ENCODE measurements at regions not wholly inside any gene's neighbourhood (a gene's known extent, or its start where the extent isn't known, plus 50 kb on each side); places are given as distances from the start of the nearest gene placed in this dataset.
A peak's percentile ranks its signal among the peaks of the same experiment; 100 is the strongest.

DNA sequence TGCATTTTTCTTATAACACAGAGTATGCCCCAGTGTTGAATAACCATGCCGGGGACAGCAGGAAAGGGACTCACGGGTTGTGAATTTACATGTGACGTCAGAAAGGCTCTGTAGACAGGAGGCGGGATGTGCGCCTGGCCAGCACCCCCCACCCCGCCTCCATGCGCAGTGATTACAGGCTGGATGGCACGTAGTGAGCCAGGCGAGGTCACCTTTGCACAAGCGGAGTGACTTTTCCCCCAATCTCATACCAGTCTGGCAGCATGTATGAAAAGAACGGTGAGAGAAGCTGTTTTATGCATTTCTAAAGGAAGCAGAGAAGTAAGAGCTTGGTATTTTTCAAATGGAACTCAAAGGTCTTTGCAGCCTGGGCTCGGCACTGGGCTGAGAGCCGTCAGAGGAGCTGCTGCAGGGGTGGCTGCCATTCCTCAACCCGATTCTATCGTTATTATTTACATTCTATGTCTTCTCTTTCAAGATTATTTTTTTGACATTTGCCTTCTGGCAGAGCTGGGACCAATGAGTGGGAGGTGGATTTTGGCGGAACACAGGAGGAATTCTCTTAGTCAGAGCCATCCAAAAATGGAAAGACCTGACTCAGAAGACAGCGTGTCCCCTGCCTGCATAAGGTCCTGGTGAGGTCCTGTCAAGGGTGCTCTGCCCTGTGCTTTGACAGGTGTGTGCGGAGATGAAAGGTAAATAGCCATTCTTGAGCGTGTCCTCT lies 115.6 kb upstream of the SLC45A1 start (continued):
- TF ChIP-seq ASH2L (IDR thresholded peaks at IDR 0.05; ENCODE audit: insufficient read length, low read depth, low read length) (peak; percentile 57), SALL2 (CRISPR knock-in tag; IDR thresholded peaks at IDR 0.05) (no peak), ZKSCAN5 (CRISPR knock-in tag; IDR thresholded peaks at IDR 0.05) (no peak), ZNF766 (CRISPR knock-in tag; IDR thresholded peaks at IDR 0.05; ENCODE audit: borderline replicate concordance) (no peak), SRF (IDR thresholded peaks at IDR 0.05; ENCODE audit: low read depth, low read length) (no peak), CREB1 (IDR thresholded peaks at IDR 0.05) (peak; percentile 91), CREB1 (CRISPR knock-in tag; IDR thresholded peaks at IDR 0.05) (peak; percentile 92), ZNF564 (CRISPR knock-in tag; IDR thresholded peaks at IDR 0.05) (no peak), MYNN (CRISPR knock-in tag; IDR thresholded peaks at IDR 0.05; ENCODE audit: low read depth) (no peak), TEAD3 (CRISPR knock-in tag; optimal IDR thresholded peaks at IDR 0.05; ENCODE audit: borderline replicate concordance) (peak; percentile 13), ZNF589 (CRISPR knock-in tag; conservative IDR thresholded peaks at IDR 0.05) (peak; percentile 64; the same call in 1 of the 2 replicates), ZNF598 (CRISPR knock-in tag; IDR thresholded peaks at IDR 0.05; ENCODE audit: borderline replicate concordance) (no peak)
- TF ChIP-seq, protein P1, sequence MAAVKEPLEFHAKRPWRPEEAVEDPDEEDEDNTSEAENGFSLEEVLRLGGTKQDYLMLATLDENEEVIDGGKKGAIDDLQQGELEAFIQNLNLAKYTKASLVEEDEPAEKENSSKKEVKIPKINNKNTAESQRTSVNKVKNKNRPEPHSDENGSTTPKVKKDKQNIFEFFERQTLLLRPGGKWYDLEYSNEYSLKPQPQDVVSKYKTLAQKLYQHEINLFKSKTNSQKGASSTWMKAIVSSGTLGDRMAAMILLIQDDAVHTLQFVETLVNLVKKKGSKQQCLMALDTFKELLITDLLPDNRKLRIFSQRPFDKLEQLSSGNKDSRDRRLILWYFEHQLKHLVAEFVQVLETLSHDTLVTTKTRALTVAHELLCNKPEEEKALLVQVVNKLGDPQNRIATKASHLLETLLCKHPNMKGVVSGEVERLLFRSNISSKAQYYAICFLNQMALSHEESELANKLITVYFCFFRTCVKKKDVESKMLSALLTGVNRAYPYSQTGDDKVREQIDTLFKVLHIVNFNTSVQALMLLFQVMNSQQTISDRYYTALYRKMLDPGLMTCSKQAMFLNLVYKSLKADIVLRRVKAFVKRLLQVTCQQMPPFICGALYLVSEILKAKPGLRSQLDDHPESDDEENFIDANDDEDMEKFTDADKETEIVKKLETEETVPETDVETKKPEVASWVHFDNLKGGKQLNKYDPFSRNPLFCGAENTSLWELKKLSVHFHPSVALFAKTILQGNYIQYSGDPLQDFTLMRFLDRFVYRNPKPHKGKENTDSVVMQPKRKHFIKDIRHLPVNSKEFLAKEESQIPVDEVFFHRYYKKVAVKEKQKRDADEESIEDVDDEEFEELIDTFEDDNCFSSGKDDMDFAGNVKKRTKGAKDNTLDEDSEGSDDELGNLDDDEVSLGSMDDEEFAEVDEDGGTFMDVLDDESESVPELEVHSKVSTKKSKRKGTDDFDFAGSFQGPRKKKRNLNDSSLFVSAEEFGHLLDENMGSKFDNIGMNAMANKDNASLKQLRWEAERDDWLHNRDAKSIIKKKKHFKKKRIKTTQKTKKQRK (IDR thresholded peaks at IDR 0.05; ENCODE audit: low read length), result no peak
- TF ChIP-seq, protein P2, sequence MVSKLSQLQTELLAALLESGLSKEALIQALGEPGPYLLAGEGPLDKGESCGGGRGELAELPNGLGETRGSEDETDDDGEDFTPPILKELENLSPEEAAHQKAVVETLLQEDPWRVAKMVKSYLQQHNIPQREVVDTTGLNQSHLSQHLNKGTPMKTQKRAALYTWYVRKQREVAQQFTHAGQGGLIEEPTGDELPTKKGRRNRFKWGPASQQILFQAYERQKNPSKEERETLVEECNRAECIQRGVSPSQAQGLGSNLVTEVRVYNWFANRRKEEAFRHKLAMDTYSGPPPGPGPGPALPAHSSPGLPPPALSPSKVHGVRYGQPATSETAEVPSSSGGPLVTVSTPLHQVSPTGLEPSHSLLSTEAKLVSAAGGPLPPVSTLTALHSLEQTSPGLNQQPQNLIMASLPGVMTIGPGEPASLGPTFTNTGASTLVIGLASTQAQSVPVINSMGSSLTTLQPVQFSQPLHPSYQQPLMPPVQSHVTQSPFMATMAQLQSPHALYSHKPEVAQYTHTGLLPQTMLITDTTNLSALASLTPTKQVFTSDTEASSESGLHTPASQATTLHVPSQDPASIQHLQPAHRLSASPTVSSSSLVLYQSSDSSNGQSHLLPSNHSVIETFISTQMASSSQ (IDR thresholded peaks at IDR 0.05; ENCODE audit: low read depth), result 0 out of 2 replicates have a peak, but pooled peaks have one; percentile 16
- TF ChIP-seq, protein P2 (CRISPR knock-in tag; IDR thresholded peaks at IDR 0.05; ENCODE audit: borderline replicate concordance), result peak; percentile 16; the same call in 1 of the 2 replicates
- TF ChIP-seq, protein P3, sequence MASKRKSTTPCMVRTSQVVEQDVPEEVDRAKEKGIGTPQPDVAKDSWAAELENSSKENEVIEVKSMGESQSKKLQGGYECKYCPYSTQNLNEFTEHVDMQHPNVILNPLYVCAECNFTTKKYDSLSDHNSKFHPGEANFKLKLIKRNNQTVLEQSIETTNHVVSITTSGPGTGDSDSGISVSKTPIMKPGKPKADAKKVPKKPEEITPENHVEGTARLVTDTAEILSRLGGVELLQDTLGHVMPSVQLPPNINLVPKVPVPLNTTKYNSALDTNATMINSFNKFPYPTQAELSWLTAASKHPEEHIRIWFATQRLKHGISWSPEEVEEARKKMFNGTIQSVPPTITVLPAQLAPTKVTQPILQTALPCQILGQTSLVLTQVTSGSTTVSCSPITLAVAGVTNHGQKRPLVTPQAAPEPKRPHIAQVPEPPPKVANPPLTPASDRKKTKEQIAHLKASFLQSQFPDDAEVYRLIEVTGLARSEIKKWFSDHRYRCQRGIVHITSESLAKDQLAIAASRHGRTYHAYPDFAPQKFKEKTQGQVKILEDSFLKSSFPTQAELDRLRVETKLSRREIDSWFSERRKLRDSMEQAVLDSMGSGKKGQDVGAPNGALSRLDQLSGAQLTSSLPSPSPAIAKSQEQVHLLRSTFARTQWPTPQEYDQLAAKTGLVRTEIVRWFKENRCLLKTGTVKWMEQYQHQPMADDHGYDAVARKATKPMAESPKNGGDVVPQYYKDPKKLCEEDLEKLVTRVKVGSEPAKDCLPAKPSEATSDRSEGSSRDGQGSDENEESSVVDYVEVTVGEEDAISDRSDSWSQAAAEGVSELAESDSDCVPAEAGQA (IDR thresholded peaks at IDR 0.05; ENCODE audit: low read depth), result 0 out of 2 replicates have a peak, but pooled peaks have one; percentile 38
- TF ChIP-seq, protein P3 (CRISPR knock-in tag; IDR thresholded peaks at IDR 0.05; ENCODE audit: borderline replicate concordance), result no peak
